Esophagus squamous epithelium (tissue), 4 donors: ENCODE measurements at regions not wholly inside any gene's neighbourhood (a gene's known extent, or its start where the extent isn't known, plus 50 kb on each side); places are given as distances from the start of the nearest gene placed in this dataset.

Experiments
- POLR2A ChIP-seq, 4 donors: fragments of 450-650 bp; IDR thresholded peaks; one replicate each; pipeline ENCODE4 v1.6.1; 2017; ENCODE audit warnings: antibody characterized with exemption in 4 of 4, mild to moderate bottlenecking in 4 of 4, moderate library complexity in 3 of 4
- TF ChIP-seq, protein P1 (sequence below), 6 experiments: fragments of 450-650 bp in 4 of 6; fragments of 200-600 bp in 2 of 6; sonication (generic) in 2 of 6; IDR thresholded peaks; one replicate each; pipeline ENCODE4 v1.5.1; 2016 to 2019; ENCODE audit warnings: antibody characterized with exemption in 6 of 6, mild to moderate bottlenecking in 4 of 6, moderate library complexity in 4 of 6

DNA sequence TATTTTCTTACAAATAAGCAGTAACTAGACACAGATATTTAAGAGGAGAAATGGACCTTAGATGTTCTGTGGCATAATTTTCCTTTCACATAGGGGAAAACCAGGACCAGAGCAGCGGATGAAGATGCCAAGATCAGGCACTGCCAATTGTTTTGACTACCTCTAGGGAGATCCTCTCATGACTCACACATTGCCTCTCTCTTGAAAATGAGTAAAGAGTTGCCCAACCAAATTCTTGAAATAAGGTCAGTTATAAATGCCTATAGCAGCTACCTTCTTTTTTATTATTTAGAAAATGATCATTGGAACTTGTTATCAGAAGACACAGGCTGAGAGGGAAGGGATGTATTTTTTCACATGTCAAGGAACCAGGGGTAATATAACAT lies 263.4 kb upstream of the PLEKHG7 start:
- TF ChIP-seq, protein P1, sequence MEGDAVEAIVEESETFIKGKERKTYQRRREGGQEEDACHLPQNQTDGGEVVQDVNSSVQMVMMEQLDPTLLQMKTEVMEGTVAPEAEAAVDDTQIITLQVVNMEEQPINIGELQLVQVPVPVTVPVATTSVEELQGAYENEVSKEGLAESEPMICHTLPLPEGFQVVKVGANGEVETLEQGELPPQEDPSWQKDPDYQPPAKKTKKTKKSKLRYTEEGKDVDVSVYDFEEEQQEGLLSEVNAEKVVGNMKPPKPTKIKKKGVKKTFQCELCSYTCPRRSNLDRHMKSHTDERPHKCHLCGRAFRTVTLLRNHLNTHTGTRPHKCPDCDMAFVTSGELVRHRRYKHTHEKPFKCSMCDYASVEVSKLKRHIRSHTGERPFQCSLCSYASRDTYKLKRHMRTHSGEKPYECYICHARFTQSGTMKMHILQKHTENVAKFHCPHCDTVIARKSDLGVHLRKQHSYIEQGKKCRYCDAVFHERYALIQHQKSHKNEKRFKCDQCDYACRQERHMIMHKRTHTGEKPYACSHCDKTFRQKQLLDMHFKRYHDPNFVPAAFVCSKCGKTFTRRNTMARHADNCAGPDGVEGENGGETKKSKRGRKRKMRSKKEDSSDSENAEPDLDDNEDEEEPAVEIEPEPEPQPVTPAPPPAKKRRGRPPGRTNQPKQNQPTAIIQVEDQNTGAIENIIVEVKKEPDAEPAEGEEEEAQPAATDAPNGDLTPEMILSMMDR (IDR thresholded peaks at IDR 0.05), result no peak
- TF ChIP-seq POLR2A (IDR thresholded peaks at IDR 0.05), result no peak
